Caco-2 (cell line): ENCODE measurements at regions not wholly inside any gene's neighbourhood (a gene's known extent, or its start where the extent isn't known, plus 50 kb on each side); places are given as distances from the start of the nearest gene placed in this dataset.

Experiments used
- BruUV-seq: library from RNA; stranded (reverse); fragments of 400-500 nt; replicated peaks from 2 replicates; lab custom pipeline; 2021; lab: Mats Ljungman, UMichigan
- CTCF ChIA-PET: fragments of 300-600 bp; sonication (Branson Sonifier 250); formaldehyde crosslinking; loops from one replicate; lab custom pipeline; 2022; ENCODE audit warnings: antibody characterized with exemption; lab: Charles Lee
- POLR2A ChIA-PET: fragments of 300-600 bp; sonication (Branson Sonifier 250); formaldehyde crosslinking; loops from one replicate; lab custom pipeline; 2022; ENCODE audit warnings: antibody characterized with exemption; lab: Charles Lee
- DNase-seq, 2 experiments: peaks; one replicate each; pipeline versions ENCODE4 v3.0.0 to v3.0.0-alpha.2; 2020 to 2022
- H3K27me3 ChIP-seq: replicated peaks from 2 replicates; pipeline ENCODE4 v1.6.0; 2011; ENCODE audit warnings: low read length; ENCODE audit not compliant: control insufficient read depth, insufficient read depth
- H3K36me3 ChIP-seq: 2 replicates; pipeline ENCODE4 v1.5.1; 2011; ENCODE audit warnings: low read length; ENCODE audit not compliant: control insufficient read depth, insufficient read depth
- H3K4me1 ChIP-seq: fragments of 250-450 bp; sonication (Bioruptor Pico); 2 replicates; pipeline ENCODE4 v1.5.1; 2020; ENCODE audit warnings: mild to moderate bottlenecking
- H3K4me3 ChIP-seq: 2 replicates; pipeline ENCODE4 v1.5.1; 2011; ENCODE audit warnings: low read depth, mild to moderate bottlenecking, control low read depth, low read length
- H3K9me3 ChIP-seq: fragments of 250-450 bp; sonication (Bioruptor Pico); 2 replicates; pipeline ENCODE4 v1.5.1; 2020; ENCODE audit warnings: mild to moderate bottlenecking, moderate library complexity
- H3K27ac Mint-ChIP-seq: one replicate; pipeline ENCODE4 v1.8.0; 2022; ENCODE audit warnings: mixed read lengths; ENCODE audit not compliant: unreplicated experiment
- H3K27me3 Mint-ChIP-seq: one replicate; pipeline ENCODE4 v1.8.0; 2022; ENCODE audit warnings: mixed read lengths; ENCODE audit not compliant: insufficient read depth, unreplicated experiment
- H3K36me3 Mint-ChIP-seq: one replicate; pipeline ENCODE4 v1.8.0; 2022; ENCODE audit warnings: mild to moderate bottlenecking, mixed read lengths; ENCODE audit not compliant: insufficient read depth, unreplicated experiment
- H3K4me1 Mint-ChIP-seq: one replicate; pipeline ENCODE4 v1.8.0; 2022; ENCODE audit warnings: low read depth, mixed read lengths; ENCODE audit not compliant: unreplicated experiment
- H3K4me3 Mint-ChIP-seq: one replicate; pipeline ENCODE4 v1.8.0; 2022; ENCODE audit warnings: mild to moderate bottlenecking, moderate library complexity, mixed read lengths; ENCODE audit not compliant: unreplicated experiment
- H3K9me3 Mint-ChIP-seq: one replicate; pipeline ENCODE4 v1.8.0; 2022; ENCODE audit warnings: mixed read lengths; ENCODE audit not compliant: unreplicated experiment
- CTCF ChIP-seq, 2 experiments: fragments of 200-600 bp in 1 of 2; IDR thresholded peaks; 1 replicate in 1 of 2; 2 replicates in 1 of 2; pipeline versions ENCODE4 v1.5.1 to v1.8.0; 2011 to 2022; ENCODE audit warnings: antibody characterized with exemption in 1 of 2, control low read depth in 1 of 2, inconsistent platforms in 1 of 2, low read depth in 1 of 2, low read length in 1 of 2, mild to moderate bottlenecking in 1 of 2, moderate library complexity in 1 of 2; ENCODE audit not compliant: insufficient read depth in 1 of 2, severe bottlenecking in 1 of 2, unreplicated experiment in 1 of 2
- intact Hi-C: fragments of 100-400 bp; cut with micrococcal nuclease; formaldehyde crosslinking; loops from one replicate; pipeline ENCODE4 v1.10.0; 2022; ENCODE audit not compliant: unreplicated experiment

- DNase-seq: no peak
- Mint-ChIP-seq H3K27ac (no peak overlapping the region), H3K36me3 (no peaks in the 10 kb centered on the region), H3K4me1 (peaks cover 6% of the 10 kb centered on the region), H3K4me3 (no peak overlapping the region), H3K9me3 (peaks cover 2% of the 10 kb centered on the region), H3K27me3 (peaks cover 5% of the 10 kb centered on the region)
- H3K9me3 ChIP-seq: no peaks in the 10 kb centered on the region
- H3K36me3 ChIP-seq: no peaks in the 10 kb centered on the region
- no TSS peak for BruUV-seq
- intact Hi-C loops: no loop called here
- no peaks in the 10 kb centered on the region for H3K4me1 ChIP-seq
- ChIA-PET CTCF (no interaction called here), POLR2A (no interaction called here)
- no peak for TF ChIP-seq CTCF (IDR thresholded peaks at IDR 0.05; ENCODE audit: insufficient read depth in 1 of 2, low read depth in 1 of 2, low read length in 1 of 2, severe bottlenecking in 1 of 2, unreplicated experiment in 1 of 2)
- no peaks in the 10 kb centered on the region for H3K27me3 ChIP-seq
- no peak overlapping the region for H3K4me3 ChIP-seq
Observed at GRCh38 chr2:104584393-104584792, 269.5 kb upstream of the POU3F3 start.

GRCh38 chr2:104595576-104595975, 258.3 kb upstream of the POU3F3 start:
- no peak for DNase-seq
- TF ChIP-seq CTCF (IDR thresholded peaks at IDR 0.05; ENCODE audit: insufficient read depth in 1 of 2, low read depth in 1 of 2, low read length in 1 of 2, severe bottlenecking in 1 of 2, unreplicated experiment in 1 of 2): no peak
- Mint-ChIP-seq H3K27me3 (no peaks in the 10 kb centered on the region), H3K27ac (no peak overlapping the region), H3K4me1 (no peaks in the 10 kb centered on the region), H3K4me3 (no peak overlapping the region), H3K9me3 (no peaks in the 10 kb centered on the region), H3K36me3 (no peaks in the 10 kb centered on the region)
- Histone ChIP-seq H3K27me3 (no peaks in the 10 kb centered on the region), H3K9me3 (no peaks in the 10 kb centered on the region), H3K36me3 (no peaks in the 10 kb centered on the region), H3K4me3 (no peak overlapping the region), H3K4me1 (no peaks in the 10 kb centered on the region)
- POLR2A ChIA-PET: no interaction called here
- BruUV-seq: no TSS peak
- CTCF ChIA-PET: no interaction called here
- intact Hi-C loops: no loop called here

GRCh38 chr2:104597942-104598341, 256.0 kb upstream of the POU3F3 start:
- ChIA-PET CTCF (no interaction called here), POLR2A (no interaction called here)
- intact Hi-C loops: no loop called here
- H3K27me3 Mint-ChIP-seq: peaks cover 3% of the 10 kb centered on the region
- H3K36me3 ChIP-seq: no peaks in the 10 kb centered on the region
- H3K27ac Mint-ChIP-seq: no peak overlapping the region
- no peaks in the 10 kb centered on the region for H3K27me3 ChIP-seq
- H3K9me3 ChIP-seq: no peaks in the 10 kb centered on the region
- H3K4me3 Mint-ChIP-seq: no peak overlapping the region
- no peak for TF ChIP-seq CTCF (IDR thresholded peaks at IDR 0.05; ENCODE audit: insufficient read depth in 1 of 2, low read depth in 1 of 2, low read length in 1 of 2, severe bottlenecking in 1 of 2, unreplicated experiment in 1 of 2)
- no peaks in the 10 kb centered on the region for H3K9me3 Mint-ChIP-seq
- H3K36me3 Mint-ChIP-seq: no peaks in the 10 kb centered on the region
- H3K4me3 ChIP-seq: no peak overlapping the region
- no peaks in the 10 kb centered on the region for H3K4me1 Mint-ChIP-seq
- no TSS peak for BruUV-seq
- DNase-seq: no peak
- no peaks in the 10 kb centered on the region for H3K4me1 ChIP-seq
